Liver (tissue), 8 donors: ENCODE measurements at regions not wholly inside any gene's neighbourhood (a gene's known extent, or its start where the extent isn't known, plus 50 kb on each side); places are given as distances from the start of the nearest gene placed in this dataset.

Experiments used
- DNase-seq: peaks from one replicate; pipeline ENCODE4 v3.0.0-alpha.2; 2017; ENCODE audit warnings: low spot score
- H3K27ac ChIP-seq, 2 donors: one replicate each; pipeline ENCODE4 v1.7.0; 2013; ENCODE audit warnings: inconsistent platforms in 2 of 2, low read length in 2 of 2, control low read depth in 1 of 2, low read depth in 1 of 2, mild to moderate bottlenecking in 1 of 2
- H3K27me3 ChIP-seq, 4 donors: one replicate each; pipeline versions ENCODE4 v1.6.1 to v1.7.0; 2013; ENCODE audit warnings: low read length in 3 of 4, inconsistent platforms in 1 of 4, mild to moderate bottlenecking in 1 of 4, moderate library complexity in 1 of 4; ENCODE audit not compliant: control insufficient read depth in 4 of 4, insufficient read depth in 4 of 4
- H3K36me3 ChIP-seq, 4 donors: one replicate each; pipeline versions ENCODE4 v1.6.1 to v1.7.0; 2013; ENCODE audit warnings: low read length in 3 of 4, mild to moderate bottlenecking in 3 of 4, low read depth in 1 of 4, moderate library complexity in 1 of 4; ENCODE audit not compliant: control insufficient read depth in 4 of 4, insufficient read depth in 3 of 4
- H3K4me1 ChIP-seq, 4 donors: one replicate each; pipeline versions ENCODE4 v1.6.1 to v1.7.0; 2013; ENCODE audit warnings: low read length in 3 of 4, mild to moderate bottlenecking in 3 of 4, moderate library complexity in 1 of 4; ENCODE audit not compliant: control insufficient read depth in 4 of 4, insufficient read depth in 4 of 4
- H3K4me3 ChIP-seq, 3 donors: one replicate each; pipeline versions ENCODE4 v1.6.1 to v1.7.0; 2013; ENCODE audit warnings: low read length in 3 of 3, control low read depth in 1 of 3, low read depth in 1 of 3, mild to moderate bottlenecking in 1 of 3
- H3K9ac ChIP-seq, 2 donors: one replicate each; pipeline ENCODE4 v1.7.0; 2013; ENCODE audit warnings: low read length in 2 of 2, mild to moderate bottlenecking in 2 of 2, moderate library complexity in 2 of 2, control low read depth in 1 of 2, low read depth in 1 of 2
- H3K9me3 ChIP-seq, 4 donors: one replicate each; pipeline versions ENCODE4 v1.6.1 to v1.7.0; 2013; ENCODE audit warnings: low read length in 3 of 4; ENCODE audit not compliant: control insufficient read depth in 4 of 4
- EGR1 ChIP-seq, 2 donors: IDR thresholded peaks; 2 replicates each; pipeline ENCODE4 v1.6.1; 2016 to 2018; ENCODE audit warnings: antibody characterized with exemption in 2 of 2, low read depth in 2 of 2
- FOXA1 ChIP-seq: IDR thresholded peaks from 2 replicates; pipeline ENCODE4 v1.6.1; 2016; ENCODE audit warnings: antibody characterized with exemption
- FOXA2 ChIP-seq: IDR thresholded peaks from 2 replicates; pipeline ENCODE4 v1.6.1; 2016; ENCODE audit warnings: antibody characterized with exemption
- GABPA ChIP-seq, 2 donors: IDR thresholded peaks in 1 of 2; conservative IDR thresholded peaks in 1 of 2; 2 replicates each; pipeline ENCODE4 v1.6.1; 2016; ENCODE audit warnings: antibody characterized with exemption in 2 of 2, mild to moderate bottlenecking in 1 of 2, moderate library complexity in 1 of 2
- HNF4A ChIP-seq, 2 donors: conservative IDR thresholded peaks; 2 replicates each; pipeline ENCODE4 v1.6.1; 2016; ENCODE audit warnings: antibody characterized with exemption in 2 of 2, mild to moderate bottlenecking in 2 of 2
- HNF4G ChIP-seq: IDR thresholded peaks from 2 replicates; pipeline ENCODE4 v1.6.1; 2016; ENCODE audit warnings: antibody characterized with exemption
- JUND ChIP-seq, 2 donors: IDR thresholded peaks; 2 replicates each; pipeline ENCODE4 v1.6.1; 2016; ENCODE audit warnings: antibody characterized with exemption in 2 of 2
- RAD21 ChIP-seq, 2 donors: IDR thresholded peaks; 2 replicates each; pipeline ENCODE4 v1.6.1; 2016; ENCODE audit warnings: antibody characterized with exemption in 2 of 2, mild to moderate bottlenecking in 2 of 2
- RXRA ChIP-seq, 2 donors: IDR thresholded peaks; 2 replicates each; pipeline ENCODE4 v1.6.1; 2017 to 2018; ENCODE audit warnings: antibody characterized with exemption in 2 of 2, mild to moderate bottlenecking in 1 of 2
- SP1 ChIP-seq: IDR thresholded peaks from 2 replicates; pipeline ENCODE4 v1.6.1; 2018; ENCODE audit warnings: antibody characterized with exemption, mild to moderate bottlenecking
- TAF1 ChIP-seq: conservative IDR thresholded peaks from 2 replicates; pipeline ENCODE4 v1.6.1; 2016; ENCODE audit warnings: antibody characterized with exemption, mild to moderate bottlenecking
- YY1 ChIP-seq: IDR thresholded peaks from 2 replicates; pipeline ENCODE4 v1.6.1; 2016; ENCODE audit warnings: antibody characterized with exemption, mild to moderate bottlenecking
- WGBS: extraction: QIAGEN DNeasy Blood & Tissue Kit; methylation state at CpG from one replicate; pipeline ENCODE4 v1.1.7; 2013; 5-methylcytosine and 5-hydroxymethylcytosine counted together
- TF ChIP-seq, protein P1 (sequence below): IDR thresholded peaks from 2 replicates; pipeline ENCODE4 v1.6.1; 2016; ENCODE audit warnings: antibody characterized with exemption
- TF ChIP-seq, protein P2 (sequence below): fragments of 150-350 bp; IDR thresholded peaks from 2 replicates; pipeline ENCODE4 v1.5.1; 2017; ENCODE audit warnings: improper control_type of control experiment, low read depth, low read length; ENCODE audit not compliant: missing input control
- TF ChIP-seq, protein P3 (sequence below): IDR thresholded peaks from 2 replicates; pipeline ENCODE4 v1.6.1; 2016; ENCODE audit warnings: antibody characterized with exemption, mild to moderate bottlenecking
- TF ChIP-seq, protein P4 (sequence below): IDR thresholded peaks from 2 replicates; pipeline ENCODE4 v1.6.1; 2016; ENCODE audit warnings: antibody characterized with exemption
- TF ChIP-seq, protein P5 (sequence below): IDR thresholded peaks from 2 replicates; pipeline ENCODE4 v1.6.1; 2016; ENCODE audit warnings: antibody characterized with exemption
- donor health status: healthy.
- donor health status: healthy.
- donor health status: healthy.
- donor health status: healthy.
- donor health status: healthy.

DNA sequence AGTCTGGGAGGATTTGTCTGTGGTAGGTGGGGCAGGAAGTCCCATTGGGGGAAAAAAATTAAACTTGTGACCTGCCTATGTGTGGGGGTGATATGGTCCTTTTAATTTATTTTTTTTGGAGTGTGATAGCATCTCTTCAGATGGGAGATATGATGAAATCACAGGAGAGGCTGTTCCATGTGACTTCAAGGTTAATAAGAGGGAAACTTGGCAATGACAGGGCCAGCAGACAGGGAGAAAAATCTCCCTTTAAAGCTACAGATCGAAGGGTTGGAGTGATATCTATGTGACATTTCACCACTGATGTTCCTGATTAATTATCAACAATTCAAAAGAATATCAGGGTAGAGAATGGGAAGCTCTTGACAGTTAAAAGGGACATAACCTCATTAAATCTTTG, 886.9 kb downstream of the TUSC7 start:
- WGBS: 44% methylated on average over 1 of the region's 1 CpG
- no peak overlapping the region for H3K4me3 ChIP-seq
- H3K36me3 ChIP-seq: no peaks in the 10 kb centered on the region
- H3K27ac ChIP-seq: no peak overlapping the region
- TF ChIP-seq JUND (IDR thresholded peaks at IDR 0.05) (no peak), FOXA2 (no peak), HNF4G (no peak)
- TF ChIP-seq, protein P1, sequence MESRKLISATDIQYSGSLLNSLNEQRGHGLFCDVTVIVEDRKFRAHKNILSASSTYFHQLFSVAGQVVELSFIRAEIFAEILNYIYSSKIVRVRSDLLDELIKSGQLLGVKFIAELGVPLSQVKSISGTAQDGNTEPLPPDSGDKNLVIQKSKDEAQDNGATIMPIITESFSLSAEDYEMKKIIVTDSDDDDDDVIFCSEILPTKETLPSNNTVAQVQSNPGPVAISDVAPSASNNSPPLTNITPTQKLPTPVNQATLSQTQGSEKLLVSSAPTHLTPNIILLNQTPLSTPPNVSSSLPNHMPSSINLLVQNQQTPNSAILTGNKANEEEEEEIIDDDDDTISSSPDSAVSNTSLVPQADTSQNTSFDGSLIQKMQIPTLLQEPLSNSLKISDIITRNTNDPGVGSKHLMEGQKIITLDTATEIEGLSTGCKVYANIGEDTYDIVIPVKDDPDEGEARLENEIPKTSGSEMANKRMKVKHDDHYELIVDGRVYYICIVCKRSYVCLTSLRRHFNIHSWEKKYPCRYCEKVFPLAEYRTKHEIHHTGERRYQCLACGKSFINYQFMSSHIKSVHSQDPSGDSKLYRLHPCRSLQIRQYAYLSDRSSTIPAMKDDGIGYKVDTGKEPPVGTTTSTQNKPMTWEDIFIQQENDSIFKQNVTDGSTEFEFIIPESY: no peak
- TF ChIP-seq, protein P2, sequence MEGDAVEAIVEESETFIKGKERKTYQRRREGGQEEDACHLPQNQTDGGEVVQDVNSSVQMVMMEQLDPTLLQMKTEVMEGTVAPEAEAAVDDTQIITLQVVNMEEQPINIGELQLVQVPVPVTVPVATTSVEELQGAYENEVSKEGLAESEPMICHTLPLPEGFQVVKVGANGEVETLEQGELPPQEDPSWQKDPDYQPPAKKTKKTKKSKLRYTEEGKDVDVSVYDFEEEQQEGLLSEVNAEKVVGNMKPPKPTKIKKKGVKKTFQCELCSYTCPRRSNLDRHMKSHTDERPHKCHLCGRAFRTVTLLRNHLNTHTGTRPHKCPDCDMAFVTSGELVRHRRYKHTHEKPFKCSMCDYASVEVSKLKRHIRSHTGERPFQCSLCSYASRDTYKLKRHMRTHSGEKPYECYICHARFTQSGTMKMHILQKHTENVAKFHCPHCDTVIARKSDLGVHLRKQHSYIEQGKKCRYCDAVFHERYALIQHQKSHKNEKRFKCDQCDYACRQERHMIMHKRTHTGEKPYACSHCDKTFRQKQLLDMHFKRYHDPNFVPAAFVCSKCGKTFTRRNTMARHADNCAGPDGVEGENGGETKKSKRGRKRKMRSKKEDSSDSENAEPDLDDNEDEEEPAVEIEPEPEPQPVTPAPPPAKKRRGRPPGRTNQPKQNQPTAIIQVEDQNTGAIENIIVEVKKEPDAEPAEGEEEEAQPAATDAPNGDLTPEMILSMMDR: no peak
- no peak for DNase-seq
- H3K9me3 ChIP-seq: no peaks in the 10 kb centered on the region
- peaks cover 0 to 12% (median 0%) of the 10 kb centered on the region in 4 donors for H3K27me3 ChIP-seq
- no peak overlapping the region for H3K9ac ChIP-seq
- no peaks in the 10 kb centered on the region for H3K4me1 ChIP-seq

DNA sequence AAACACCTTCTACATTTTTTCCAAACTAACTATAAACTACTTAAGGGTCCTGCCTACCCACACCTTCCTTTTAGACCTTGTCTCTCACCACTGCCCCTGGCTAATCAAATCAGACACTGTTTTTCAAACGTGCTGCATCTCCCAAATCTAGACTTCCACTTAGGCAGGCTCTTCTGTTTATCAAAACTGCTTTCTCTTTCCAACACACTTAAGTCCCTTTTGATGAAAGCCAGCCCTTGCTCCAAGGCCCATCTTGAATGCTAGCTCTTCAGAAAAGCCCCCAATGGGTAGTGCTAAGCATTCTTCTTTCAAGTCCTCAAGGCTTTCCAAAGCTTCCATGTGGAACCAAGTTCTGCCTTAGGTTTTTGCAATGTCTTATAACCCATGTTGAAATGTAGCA, 888.3 kb downstream of the TUSC7 start:
- H3K4me1 ChIP-seq: no peaks in the 10 kb centered on the region
- no peaks in the 10 kb centered on the region for H3K9me3 ChIP-seq
- TF ChIP-seq RXRA (IDR thresholded peaks at IDR 0.05): no peak
- TF ChIP-seq GABPA (IDR thresholded peaks at IDR 0.05 in 1 of 2, conservative IDR thresholded peaks at IDR 0.05 in 1 of 2): no peak
- no peak for TF ChIP-seq FOXA2
- no peak for TF ChIP-seq SP1
- TF ChIP-seq, protein P3, sequence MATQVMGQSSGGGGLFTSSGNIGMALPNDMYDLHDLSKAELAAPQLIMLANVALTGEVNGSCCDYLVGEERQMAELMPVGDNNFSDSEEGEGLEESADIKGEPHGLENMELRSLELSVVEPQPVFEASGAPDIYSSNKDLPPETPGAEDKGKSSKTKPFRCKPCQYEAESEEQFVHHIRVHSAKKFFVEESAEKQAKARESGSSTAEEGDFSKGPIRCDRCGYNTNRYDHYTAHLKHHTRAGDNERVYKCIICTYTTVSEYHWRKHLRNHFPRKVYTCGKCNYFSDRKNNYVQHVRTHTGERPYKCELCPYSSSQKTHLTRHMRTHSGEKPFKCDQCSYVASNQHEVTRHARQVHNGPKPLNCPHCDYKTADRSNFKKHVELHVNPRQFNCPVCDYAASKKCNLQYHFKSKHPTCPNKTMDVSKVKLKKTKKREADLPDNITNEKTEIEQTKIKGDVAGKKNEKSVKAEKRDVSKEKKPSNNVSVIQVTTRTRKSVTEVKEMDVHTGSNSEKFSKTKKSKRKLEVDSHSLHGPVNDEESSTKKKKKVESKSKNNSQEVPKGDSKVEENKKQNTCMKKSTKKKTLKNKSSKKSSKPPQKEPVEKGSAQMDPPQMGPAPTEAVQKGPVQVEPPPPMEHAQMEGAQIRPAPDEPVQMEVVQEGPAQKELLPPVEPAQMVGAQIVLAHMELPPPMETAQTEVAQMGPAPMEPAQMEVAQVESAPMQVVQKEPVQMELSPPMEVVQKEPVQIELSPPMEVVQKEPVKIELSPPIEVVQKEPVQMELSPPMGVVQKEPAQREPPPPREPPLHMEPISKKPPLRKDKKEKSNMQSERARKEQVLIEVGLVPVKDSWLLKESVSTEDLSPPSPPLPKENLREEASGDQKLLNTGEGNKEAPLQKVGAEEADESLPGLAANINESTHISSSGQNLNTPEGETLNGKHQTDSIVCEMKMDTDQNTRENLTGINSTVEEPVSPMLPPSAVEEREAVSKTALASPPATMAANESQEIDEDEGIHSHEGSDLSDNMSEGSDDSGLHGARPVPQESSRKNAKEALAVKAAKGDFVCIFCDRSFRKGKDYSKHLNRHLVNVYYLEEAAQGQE: no peak
- TF ChIP-seq, protein P4, sequence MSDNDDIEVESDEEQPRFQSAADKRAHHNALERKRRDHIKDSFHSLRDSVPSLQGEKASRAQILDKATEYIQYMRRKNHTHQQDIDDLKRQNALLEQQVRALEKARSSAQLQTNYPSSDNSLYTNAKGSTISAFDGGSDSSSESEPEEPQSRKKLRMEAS: no peak
- TF ChIP-seq TAF1: no peak
- TF ChIP-seq YY1: no peak
- no peak for TF ChIP-seq FOXA1
- TF ChIP-seq, protein P5, sequence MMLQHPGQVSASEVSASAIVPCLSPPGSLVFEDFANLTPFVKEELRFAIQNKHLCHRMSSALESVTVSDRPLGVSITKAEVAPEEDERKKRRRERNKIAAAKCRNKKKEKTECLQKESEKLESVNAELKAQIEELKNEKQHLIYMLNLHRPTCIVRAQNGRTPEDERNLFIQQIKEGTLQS: no peak
- TF ChIP-seq RAD21 (IDR thresholded peaks at IDR 0.05): no peak
- TF ChIP-seq HNF4A (conservative IDR thresholded peaks at IDR 0.05): no peak
- TF ChIP-seq HNF4G: no peak
- TF ChIP-seq, protein P1: no peak
- TF ChIP-seq, protein P2: no peak
- no peak for TF ChIP-seq EGR1 (IDR thresholded peaks at IDR 0.05; ENCODE audit: low read depth in 2 of 2)
- no peak for TF ChIP-seq JUND (IDR thresholded peaks at IDR 0.05)
- no peak overlapping the region for H3K27ac ChIP-seq
- peaks cover 0 to 12% (median 0%) of the 10 kb centered on the region in 4 donors for H3K27me3 ChIP-seq
- H3K9ac ChIP-seq: no peak overlapping the region
- H3K4me3 ChIP-seq: no peak overlapping the region
- H3K36me3 ChIP-seq: no peaks in the 10 kb centered on the region
- 17% methylated on average over 1 of the region's 1 CpG for WGBS
- DNase-seq: no peak
